Osteoblast (primary cell): ENCODE measurements at regions not wholly inside any gene's neighbourhood (a gene's known extent, or its start where the extent isn't known, plus 50 kb on each side); places are given as distances from the start of the nearest gene placed in this dataset.

Source experiments
- DNase-seq: peaks from one replicate; pipeline ENCODE4 v3.0.0; 2011; ENCODE audit warnings: low spot score, mixed read lengths; ENCODE audit not compliant: insufficient read length; ENCODE audit errors: missing footprints
- H2AFZ ChIP-seq: 2 replicates; pipeline ENCODE4 v1.6.0; 2011; ENCODE audit warnings: mild to moderate bottlenecking, low read length
- H3K27ac ChIP-seq: 2 replicates; pipeline ENCODE4 v1.5.1; 2011; ENCODE audit warnings: mild to moderate bottlenecking, low read depth, low read length, moderate library complexity
- H3K27me3 ChIP-seq: 2 replicates; pipeline ENCODE4 v1.6.0; 2012; ENCODE audit warnings: mild to moderate bottlenecking, control low read depth, inconsistent platforms, low read length, moderate library complexity; ENCODE audit not compliant: insufficient read depth
- H3K36me3 ChIP-seq: 2 replicates; pipeline ENCODE4 v1.5.1; 2011; ENCODE audit warnings: mild to moderate bottlenecking, low read length, control low read depth, moderate library complexity; ENCODE audit not compliant: insufficient read depth
- H3K4me1 ChIP-seq: 2 replicates; pipeline ENCODE4 v1.5.1; 2011; ENCODE audit warnings: mild to moderate bottlenecking, low read length, control low read depth, moderate library complexity; ENCODE audit not compliant: insufficient read depth
- H3K4me2 ChIP-seq: 2 replicates; pipeline ENCODE4 v1.6.0; 2011; ENCODE audit warnings: mild to moderate bottlenecking, low read length; ENCODE audit not compliant: insufficient read depth
- H3K4me3 ChIP-seq: fragments of 200-600 bp; sonication (generic); 3 replicates; pipeline ENCODE4 v1.5.1; 2012; ENCODE audit warnings: mild to moderate bottlenecking, low read length, inconsistent platforms; ENCODE audit not compliant: insufficient read depth
- H3K79me2 ChIP-seq: 2 replicates; pipeline ENCODE4 v1.6.0; 2012; ENCODE audit warnings: mild to moderate bottlenecking, low read length, control low read depth, inconsistent platforms; ENCODE audit not compliant: insufficient read depth
- H3K9me3 ChIP-seq: 2 replicates; pipeline ENCODE4 v1.5.1; 2011; ENCODE audit warnings: low read depth, low read length, control low read depth
- H4K20me1 ChIP-seq: 2 replicates; pipeline ENCODE4 v1.6.0; 2012; ENCODE audit warnings: mild to moderate bottlenecking, low read length, control low read depth; ENCODE audit not compliant: insufficient read depth
- TF ChIP-seq, protein P1 (sequence below): IDR thresholded peaks from 2 replicates; pipeline ENCODE4 v1.5.1; 2011; ENCODE audit warnings: mild to moderate bottlenecking, low read depth, low read length, moderate library complexity; ENCODE audit errors: extremely low read depth

DNA sequence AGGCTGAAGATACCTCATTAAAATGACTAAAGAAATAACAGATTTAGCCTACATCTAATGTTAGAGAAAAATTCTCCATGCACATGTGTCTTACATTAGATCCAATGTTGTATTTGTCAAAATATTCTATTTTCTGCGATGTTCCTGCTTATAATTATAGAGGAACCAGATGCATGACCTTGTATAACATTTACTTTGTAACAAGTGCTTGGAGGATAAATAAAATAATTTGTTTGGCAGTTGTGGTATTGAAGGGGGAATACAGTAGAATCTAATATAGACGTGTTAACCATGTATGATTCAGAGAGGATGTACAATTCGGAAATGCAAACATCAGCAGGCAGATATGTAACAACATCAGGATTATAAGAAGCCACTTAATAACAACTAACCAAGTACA, 922.2 kb downstream of the TUSC7 start:
- H2AFZ ChIP-seq = no peak overlapping the region
- H3K4me2 ChIP-seq = no peak overlapping the region
- no peak for DNase-seq
- H3K27ac ChIP-seq = no peak overlapping the region
- TF ChIP-seq, protein P1, sequence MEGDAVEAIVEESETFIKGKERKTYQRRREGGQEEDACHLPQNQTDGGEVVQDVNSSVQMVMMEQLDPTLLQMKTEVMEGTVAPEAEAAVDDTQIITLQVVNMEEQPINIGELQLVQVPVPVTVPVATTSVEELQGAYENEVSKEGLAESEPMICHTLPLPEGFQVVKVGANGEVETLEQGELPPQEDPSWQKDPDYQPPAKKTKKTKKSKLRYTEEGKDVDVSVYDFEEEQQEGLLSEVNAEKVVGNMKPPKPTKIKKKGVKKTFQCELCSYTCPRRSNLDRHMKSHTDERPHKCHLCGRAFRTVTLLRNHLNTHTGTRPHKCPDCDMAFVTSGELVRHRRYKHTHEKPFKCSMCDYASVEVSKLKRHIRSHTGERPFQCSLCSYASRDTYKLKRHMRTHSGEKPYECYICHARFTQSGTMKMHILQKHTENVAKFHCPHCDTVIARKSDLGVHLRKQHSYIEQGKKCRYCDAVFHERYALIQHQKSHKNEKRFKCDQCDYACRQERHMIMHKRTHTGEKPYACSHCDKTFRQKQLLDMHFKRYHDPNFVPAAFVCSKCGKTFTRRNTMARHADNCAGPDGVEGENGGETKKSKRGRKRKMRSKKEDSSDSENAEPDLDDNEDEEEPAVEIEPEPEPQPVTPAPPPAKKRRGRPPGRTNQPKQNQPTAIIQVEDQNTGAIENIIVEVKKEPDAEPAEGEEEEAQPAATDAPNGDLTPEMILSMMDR = no peak
- H3K4me1 ChIP-seq = peaks cover 10% of the 10 kb centered on the region
- no peak overlapping the region for H3K4me3 ChIP-seq
- no peaks in the 10 kb centered on the region for H3K36me3 ChIP-seq
- H4K20me1 ChIP-seq = no peaks in the 10 kb centered on the region
- no peaks in the 10 kb centered on the region for H3K79me2 ChIP-seq
- H3K27me3 ChIP-seq = no peaks in the 10 kb centered on the region
- H3K9me3 ChIP-seq = no peaks in the 10 kb centered on the region

DNA sequence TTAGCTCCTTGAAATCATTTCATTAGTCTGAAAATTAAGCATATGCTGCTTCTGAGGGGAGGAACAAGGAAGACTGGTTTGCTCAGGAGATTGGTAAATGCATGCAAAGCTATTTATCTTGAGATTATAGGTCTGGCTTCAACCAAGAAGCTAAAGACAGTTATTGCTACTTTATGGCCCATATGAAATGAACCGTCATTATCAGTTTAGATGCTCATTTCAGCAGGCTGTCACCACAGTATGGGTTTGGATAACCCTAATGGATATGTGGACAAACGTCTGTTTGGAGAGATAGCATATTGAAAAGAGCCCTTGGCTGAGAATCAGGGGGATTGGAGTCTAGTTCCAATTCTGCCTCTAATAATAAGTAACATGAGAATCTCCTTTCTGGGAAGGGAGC, 922.6 kb downstream of the TUSC7 start:
- no peak overlapping the region for H2AFZ ChIP-seq
- H3K36me3 ChIP-seq = no peaks in the 10 kb centered on the region
- H4K20me1 ChIP-seq = no peaks in the 10 kb centered on the region
- no peak overlapping the region for H3K27ac ChIP-seq
- H3K4me2 ChIP-seq = no peak overlapping the region
- no peak overlapping the region for H3K4me3 ChIP-seq
- H3K27me3 ChIP-seq = no peaks in the 10 kb centered on the region
- H3K79me2 ChIP-seq = no peaks in the 10 kb centered on the region
- TF ChIP-seq, protein P1 = no peak
- peaks cover 10% of the 10 kb centered on the region for H3K4me1 ChIP-seq
- no peak for DNase-seq
- no peaks in the 10 kb centered on the region for H3K9me3 ChIP-seq

DNA sequence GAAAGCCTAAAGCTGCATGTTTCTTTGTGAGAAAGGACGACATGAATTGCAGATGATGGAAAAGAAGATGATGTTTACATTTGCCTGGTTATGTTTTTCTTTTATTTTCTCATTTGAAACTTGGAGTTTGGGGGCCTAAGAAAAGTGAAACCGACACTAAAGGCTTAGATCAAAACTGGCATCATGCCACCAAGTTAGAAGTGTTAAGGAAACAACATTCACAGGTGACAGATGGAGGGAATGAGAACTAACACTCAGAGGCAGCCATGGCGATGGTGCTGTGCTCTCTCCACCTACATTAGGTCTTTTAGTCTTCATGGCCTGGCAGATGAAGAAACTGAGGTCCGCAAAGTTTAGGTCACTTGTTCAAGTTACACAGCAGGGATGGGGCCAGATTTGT, 923.6 kb downstream of the TUSC7 start:
- Histone ChIP-seq H3K36me3 (no peaks in the 10 kb centered on the region), H3K4me2 (no peak overlapping the region), H3K79me2 (no peaks in the 10 kb centered on the region), H3K27me3 (no peaks in the 10 kb centered on the region), H3K4me3 (no peak overlapping the region), H3K27ac (no peak overlapping the region), H4K20me1 (no peaks in the 10 kb centered on the region), H3K4me1 (peaks cover 10% of the 10 kb centered on the region), H3K9me3 (no peaks in the 10 kb centered on the region), H2AFZ (no peak overlapping the region)
- DNase-seq = no peak
- TF ChIP-seq, protein P1 = no peak

DNA sequence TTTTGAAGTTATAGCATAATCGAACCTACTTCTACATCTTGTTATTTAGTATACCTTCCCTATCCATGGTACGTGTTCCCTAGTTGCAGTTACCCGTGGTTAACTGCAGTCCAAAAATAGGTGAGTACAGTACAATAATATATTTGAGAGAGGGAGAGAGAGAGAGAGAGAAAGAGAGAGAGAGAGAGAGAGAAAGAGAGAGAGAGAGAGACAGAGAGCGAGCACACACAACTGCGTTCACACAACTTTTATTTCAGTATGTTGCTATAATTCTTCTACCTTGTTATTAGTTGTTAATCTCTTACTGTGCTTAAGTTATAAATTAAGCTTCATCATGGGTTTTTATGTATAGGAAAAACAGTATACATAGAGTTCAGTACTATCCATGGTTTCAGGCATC, 928.1 kb downstream of the TUSC7 start:
- no peak for DNase-seq
- no peaks in the 10 kb centered on the region for H3K79me2 ChIP-seq

More for the DNA sequence above, 928.1 kb downstream of the TUSC7 start:
- H3K4me2 ChIP-seq = no peak overlapping the region
- H3K4me1 ChIP-seq = no peaks in the 10 kb centered on the region
- TF ChIP-seq, protein P1 = no peak
- no peaks in the 10 kb centered on the region for H3K9me3 ChIP-seq
- no peak overlapping the region for H3K27ac ChIP-seq
- H4K20me1 ChIP-seq = no peaks in the 10 kb centered on the region
- no peaks in the 10 kb centered on the region for H3K27me3 ChIP-seq
- no peak overlapping the region for H2AFZ ChIP-seq
- no peaks in the 10 kb centered on the region for H3K36me3 ChIP-seq
- no peak overlapping the region for H3K4me3 ChIP-seq
